Activated CD4-positive, CD25-positive, alpha-beta regulatory T cell (primary cell): ENCODE measurements at regions not wholly inside any gene's neighbourhood (a gene's known extent, or its start where the extent isn't known, plus 50 kb on each side); places are given as distances from the start of the nearest gene placed in this dataset.
"Not testable (repeated sequence)": the region's sequence is repeated elsewhere in the genome, so short reads cannot be mapped to it uniquely, and the experiment has no call there.

Source experiments
- DNase-seq, 4 experiments: peaks; one replicate each; lab custom pipeline; 2025; lab: John Stamatoyannopoulos, UW

DNA sequence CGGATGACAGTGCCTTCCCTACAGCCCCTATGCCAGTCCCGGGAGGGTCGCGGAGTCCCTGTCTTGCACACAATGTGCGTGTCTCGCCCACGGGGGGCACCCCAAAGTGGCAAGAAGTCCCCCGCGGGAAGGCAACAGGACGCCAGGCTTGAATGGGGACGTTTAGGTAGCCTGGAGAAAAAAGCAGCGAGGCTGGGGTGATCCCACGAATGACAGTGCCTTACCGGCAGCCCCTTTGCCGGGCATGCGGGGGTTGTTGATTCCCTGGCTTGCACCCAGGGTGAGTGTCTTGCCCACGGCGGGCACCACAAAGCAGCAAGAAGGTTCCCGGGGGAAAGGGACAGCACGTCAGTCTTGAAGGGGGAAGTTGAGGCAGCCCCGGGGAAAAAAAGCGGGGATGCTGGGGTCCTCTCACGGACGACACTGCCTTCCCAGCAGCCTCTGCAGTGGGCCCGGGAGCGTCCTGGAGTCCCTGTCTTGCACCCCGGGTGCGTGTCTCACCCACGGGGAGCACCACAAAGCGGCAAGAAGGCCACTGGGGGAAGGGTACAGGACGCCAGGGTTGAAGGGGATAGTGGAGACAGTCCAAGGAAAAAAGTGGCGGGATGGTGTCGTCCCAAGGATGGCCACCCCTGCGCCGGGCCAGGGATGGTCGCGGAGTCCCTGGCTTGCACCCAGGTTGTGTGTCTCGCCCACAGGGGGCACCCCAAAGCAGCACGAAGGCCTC lies 156.8 kb upstream of the ALG10B start:
- no peak for DNase-seq

GRCh38 chr12:38160318-38161122 lies 156.1 kb upstream of the ALG10B start:
- no peak for DNase-seq

- DNase-seq, result no peak
Observed at GRCh38 chr12:38161123-38162000, 155.2 kb upstream of the ALG10B start.

- no peak for DNase-seq
Observed at GRCh38 chr12:38162013-38162412, 154.6 kb upstream of the ALG10B start.

DNA sequence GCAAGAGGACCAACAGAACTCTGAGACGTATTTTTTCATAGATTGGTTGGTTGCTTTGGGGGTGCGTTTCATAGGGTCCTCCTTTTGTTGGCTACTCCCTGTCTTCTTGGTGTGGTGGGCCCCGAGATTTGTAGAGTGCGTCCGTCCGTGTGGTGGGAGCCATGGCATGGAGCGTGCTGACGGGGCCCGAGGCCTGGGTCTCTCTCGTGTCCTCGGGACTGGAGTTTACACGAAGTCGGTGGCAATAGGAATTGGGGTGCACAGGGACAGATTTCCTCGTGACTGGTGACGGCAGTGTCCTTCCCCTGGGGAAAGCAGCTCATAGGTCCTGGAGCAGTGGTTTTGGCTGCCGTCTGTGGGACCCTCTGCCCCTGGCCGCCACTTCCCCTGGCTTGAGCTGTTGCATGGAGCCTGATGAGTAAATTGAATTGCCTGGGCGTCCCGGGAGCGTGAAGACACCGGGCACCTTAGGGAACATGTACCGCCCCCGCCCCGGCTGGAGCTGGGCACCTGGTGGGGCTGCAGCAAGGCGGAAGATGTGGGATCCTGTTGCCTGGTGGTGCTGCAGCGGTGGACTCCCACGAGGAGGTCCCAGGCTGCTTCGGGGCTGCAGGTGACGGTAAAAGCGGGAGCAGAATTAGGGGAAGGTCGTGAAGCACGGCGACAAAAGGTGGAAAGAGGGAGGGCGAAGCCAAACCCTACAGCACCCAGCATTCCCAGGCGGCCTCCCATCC lies 153.7 kb upstream of the ALG10B start:
- no peak for DNase-seq

GRCh38 chr12:38163442-38163801 lies 153.2 kb upstream of the ALG10B start:
- no peak for DNase-seq

GRCh38 chr12:38166225-38166624 lies 150.3 kb upstream of the ALG10B start:
- DNase-seq, result no peak

GRCh38 chr12:38175538-38175937 lies 141.0 kb upstream of the ALG10B start:
- no peak for DNase-seq

DNA sequence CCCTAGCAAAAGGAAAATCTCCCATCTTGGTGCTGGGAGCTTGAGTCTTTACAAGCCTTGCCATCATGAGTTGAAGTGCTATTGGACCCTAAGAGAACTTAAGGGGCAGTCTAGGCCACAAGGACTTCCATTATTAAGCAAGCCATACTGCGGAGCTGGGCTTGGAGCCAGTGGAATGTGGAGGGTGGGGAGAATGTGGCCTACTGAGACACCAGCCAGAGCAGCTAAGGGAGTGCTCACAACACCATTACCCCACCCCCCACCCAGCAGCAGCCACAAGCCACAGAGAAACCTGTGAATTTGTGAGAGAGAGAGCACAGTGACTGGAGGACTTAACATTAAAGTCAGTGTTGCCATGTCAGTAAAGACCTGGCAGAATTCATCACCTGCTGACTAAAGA lies 133.0 kb upstream of the ALG10B start:
- not testable (repeated sequence) for DNase-seq

DNA sequence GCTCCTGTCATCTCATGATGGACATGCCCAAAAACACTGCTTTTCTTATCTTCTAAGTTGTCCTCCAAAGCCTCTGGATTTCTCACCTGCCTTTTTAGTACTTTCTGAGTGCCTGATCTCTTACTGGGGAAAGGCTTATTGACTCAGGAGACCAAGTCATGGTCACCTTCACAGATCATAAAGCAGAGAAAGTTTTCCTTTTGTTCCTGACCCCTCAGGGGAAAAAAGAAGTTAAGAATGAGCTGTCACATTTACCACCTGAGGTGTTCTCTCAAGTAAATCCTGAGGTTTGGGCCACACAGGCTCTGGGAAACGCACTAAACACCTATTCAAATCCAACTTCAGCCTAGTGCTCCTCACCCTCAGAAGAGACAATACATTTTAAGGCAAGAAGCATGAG lies 119.3 kb upstream of the ALG10B start:
- not testable (repeated sequence) for DNase-seq

GRCh38 chr12:38201461-38202276 lies 114.9 kb upstream of the ALG10B start:
- DNase-seq, result no peak

DNA sequence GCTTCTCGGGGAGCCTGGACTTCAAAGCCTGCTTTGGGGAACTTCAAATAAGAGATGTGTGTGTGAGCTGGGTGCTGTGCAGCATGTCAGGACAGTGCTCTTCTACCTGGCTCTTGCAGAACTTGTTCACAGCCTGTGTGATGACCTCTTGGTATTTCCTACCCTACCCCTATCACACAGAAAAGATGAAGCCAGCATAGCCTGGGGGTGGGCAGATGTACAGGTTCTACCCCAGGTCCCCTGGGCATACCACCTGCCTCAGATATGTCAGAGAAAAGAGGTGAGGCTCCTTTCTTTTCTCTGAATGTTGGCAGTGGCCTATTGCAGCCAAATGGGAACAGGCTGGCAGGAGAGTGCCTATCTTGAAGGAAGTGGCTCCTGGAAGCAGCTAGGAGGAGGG lies 111.7 kb upstream of the ALG10B start:
- no peak for DNase-seq

DNA sequence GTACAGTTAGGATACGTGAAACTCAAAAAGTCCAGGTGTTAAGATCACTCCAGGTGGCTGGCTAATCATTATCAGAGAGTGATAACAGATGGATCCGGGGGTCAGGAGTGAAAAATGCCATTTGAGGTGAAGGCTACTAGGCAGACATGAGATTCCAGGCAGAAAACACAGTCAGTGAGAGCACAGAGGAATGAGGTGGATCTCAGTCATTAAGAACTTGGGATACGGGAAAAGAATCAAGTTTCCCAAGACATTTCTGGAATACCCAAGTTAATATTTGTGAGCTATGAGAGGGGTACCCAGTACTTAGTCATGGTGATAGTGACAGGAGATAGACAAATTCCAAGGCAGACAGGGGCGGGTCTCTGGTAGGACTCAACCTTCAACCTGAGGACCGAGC lies 94.6 kb upstream of the ALG10B start:
- no peak for DNase-seq

DNA sequence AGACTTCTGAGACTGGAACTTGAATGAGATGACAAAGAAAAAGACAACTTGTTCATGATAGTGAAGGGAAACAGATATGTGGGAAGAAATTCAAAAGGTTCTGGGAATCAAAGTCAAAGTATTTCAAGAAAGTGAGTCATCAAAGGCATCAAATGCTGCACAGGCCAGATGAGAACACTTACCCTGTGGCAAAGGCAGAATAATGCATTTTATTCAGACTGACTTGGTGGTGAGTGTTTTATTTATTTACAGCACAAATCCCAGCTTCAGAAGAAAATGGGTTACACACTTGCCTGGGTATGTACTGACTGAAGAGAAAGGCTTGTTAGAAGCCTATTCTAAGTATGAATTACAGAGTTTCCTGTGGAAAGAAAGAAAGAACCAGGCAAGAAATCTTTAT lies 78.2 kb upstream of the ALG10B start:
- DNase-seq, result not testable (repeated sequence)

GRCh38 chr12:38253778-38254177 lies 62.8 kb upstream of the ALG10B start:
- DNase-seq, result no peak

GRCh38 chr12:38258411-38258810 lies 58.2 kb upstream of the ALG10B start:
- DNase-seq, result no peak
